ENCODE measurements at regions not wholly inside any gene's neighbourhood (a gene's known extent, or its start where the extent isn't known, plus 50 kb on each side); places are given as distances from the start of the nearest gene placed in this dataset.

GRCh38 chr1:91172541-91172940 lies 150.7 kb upstream of the ZNF644 start:
- TF ChIP-seq GABPA (IDR thresholded peaks at IDR 0.05; ENCODE audit: borderline replicate concordance, insufficient read depth, low read length) (no peak), CTCF (IDR thresholded peaks at IDR 0.05; ENCODE audit: control extremely low read depth in 1 of 3, insufficient read depth in 1 of 3, low read depth in 1 of 3, low read length in 3 of 3) (no peak)

All from H1 (cell line).